AG09319 (cell line): ENCODE measurements at regions not wholly inside any gene's neighbourhood (a gene's known extent, or its start where the extent isn't known, plus 50 kb on each side); places are given as distances from the start of the nearest gene placed in this dataset.

Experiments
- DNase-seq: peaks from one replicate; pipeline ENCODE4 v3.0.0-alpha.2; 2010; ENCODE audit warnings: low read depth; ENCODE audit errors: extremely low read depth
- CTCF ChIP-seq: IDR thresholded peaks from 2 replicates; pipeline ENCODE4 v1.5.1; 2011; ENCODE audit warnings: low read depth, mild to moderate bottlenecking, inconsistent platforms, low read length, moderate library complexity

GRCh38 chr4:83782591-83782990 is 246.7 kb downstream of the GPAT3 start:
- DNase-seq = no peak
- TF ChIP-seq CTCF = no peak

- DNase-seq = no peak
- no peak for TF ChIP-seq CTCF
Measured at GRCh38 chr4:83781434-83781833, 245.5 kb downstream of the GPAT3 start.

- DNase-seq = no peak
- no peak for TF ChIP-seq CTCF
Measured at GRCh38 chr4:83780053-83780733, 244.3 kb downstream of the GPAT3 start.

- no peak for TF ChIP-seq CTCF
- no peak for DNase-seq
Measured at GRCh38 chr4:83779103-83780052, 243.5 kb downstream of the GPAT3 start.

- no peak for DNase-seq
- TF ChIP-seq CTCF = no peak
Measured at GRCh38 chr4:83772685-83773084, 236.8 kb downstream of the GPAT3 start.

GRCh38 chr4:83771113-83771705 is 235.3 kb downstream of the GPAT3 start:
- peak; percentile 10 for DNase-seq
- peak; percentile 77 for TF ChIP-seq CTCF

- TF ChIP-seq CTCF = no peak
Measured at GRCh38 chr4:83768146-83768545, 232.2 kb downstream of the GPAT3 start.

More at GRCh38 chr4:83768146-83768545, 232.2 kb downstream of the GPAT3 start:
- DNase-seq = no peak
